CD4-positive, alpha-beta memory T cell (primary cell): ENCODE measurements at regions not wholly inside any gene's neighbourhood (a gene's known extent, or its start where the extent isn't known, plus 50 kb on each side); places are given as distances from the start of the nearest gene placed in this dataset.

Experiments used
- CTCF ChIA-PET: fragments of 350-600 bp; sonication (Branson Sonifier 250); formaldehyde crosslinking; loops from one replicate; lab custom pipeline; 2021; ENCODE audit warnings: inconsistent platforms; ENCODE audit not compliant: partially characterized antibody; lab: Charles Lee
- POLR2A ChIA-PET: fragments of 350-600 bp; sonication (Branson Sonifier 250); formaldehyde crosslinking; loops from one replicate; lab custom pipeline; 2021; ENCODE audit not compliant: partially characterized antibody; lab: Charles Lee
- DNase-seq, 5 donors: peaks; one replicate each; pipeline versions ENCODE4 v3.0.0 to v3.0.0-alpha.2; 2020 to 2022; ENCODE audit warnings: mixed read lengths in 1 of 5
- H3K27ac ChIP-seq: one replicate; pipeline ENCODE4 v1.7.0; 2013; ENCODE audit warnings: low read depth, low read length
- H3K27me3 ChIP-seq: 2 replicates; pipeline ENCODE4 v1.7.0; 2013; ENCODE audit warnings: mild to moderate bottlenecking, low read length, moderate library complexity; ENCODE audit not compliant: insufficient read depth
- H3K36me3 ChIP-seq: 2 replicates; pipeline ENCODE4 v1.7.0; 2013; ENCODE audit warnings: mild to moderate bottlenecking, low read length, moderate library complexity; ENCODE audit not compliant: insufficient read depth
- H3K4me1 ChIP-seq: 2 replicates; pipeline ENCODE4 v1.7.0; 2013; ENCODE audit warnings: mild to moderate bottlenecking, low read length, moderate library complexity; ENCODE audit not compliant: insufficient read depth
- H3K4me3 ChIP-seq, 2 donors: one replicate each; pipeline ENCODE4 v1.7.0; 2013; ENCODE audit warnings: low read length in 2 of 2, mild to moderate bottlenecking in 1 of 2
- H3K9me3 ChIP-seq, 2 donors: one replicate each; pipeline ENCODE4 v1.7.0; 2013; ENCODE audit warnings: low read length in 2 of 2, control low read depth in 1 of 2; ENCODE audit not compliant: control insufficient read depth in 1 of 2
- H3K27ac Mint-ChIP-seq, 7 donors: one replicate each; pipeline ENCODE4 v1.8.0; 2020 to 2021; ENCODE audit warnings: mixed read lengths in 7 of 7, mild to moderate bottlenecking in 6 of 7, inconsistent platforms in 3 of 7, moderate library complexity in 3 of 7
- H3K27me3 Mint-ChIP-seq, 2 donors: one replicate each; pipeline ENCODE4 v1.8.0; 2020 to 2021; ENCODE audit warnings: mixed read lengths in 2 of 2
- H3K36me3 Mint-ChIP-seq, 2 donors: one replicate each; pipeline ENCODE4 v1.8.0; 2020 to 2021; ENCODE audit warnings: mixed read lengths in 2 of 2, inconsistent platforms in 1 of 2, mild to moderate bottlenecking in 1 of 2
- H3K4me1 Mint-ChIP-seq, 4 donors: one replicate each; pipeline ENCODE4 v1.8.0; 2020 to 2021; ENCODE audit warnings: mixed read lengths in 4 of 4, mild to moderate bottlenecking in 1 of 4
- H3K4me3 Mint-ChIP-seq, 8 donors: one replicate each; pipeline ENCODE4 v1.8.0; 2020 to 2021; ENCODE audit warnings: mixed read lengths in 8 of 8, mild to moderate bottlenecking in 7 of 8, moderate library complexity in 6 of 8, inconsistent platforms in 3 of 8
- H3K9me3 Mint-ChIP-seq, 8 donors: one replicate each; pipeline ENCODE4 v1.8.0; 2020 to 2021; ENCODE audit warnings: mixed read lengths in 8 of 8, mild to moderate bottlenecking in 5 of 8, inconsistent platforms in 3 of 8, moderate library complexity in 1 of 8
- intact Hi-C: fragments of 100-400 bp; cut with micrococcal nuclease; formaldehyde crosslinking; loops from one replicate; pipeline ENCODE4 v1.15.1; 2023

DNA sequence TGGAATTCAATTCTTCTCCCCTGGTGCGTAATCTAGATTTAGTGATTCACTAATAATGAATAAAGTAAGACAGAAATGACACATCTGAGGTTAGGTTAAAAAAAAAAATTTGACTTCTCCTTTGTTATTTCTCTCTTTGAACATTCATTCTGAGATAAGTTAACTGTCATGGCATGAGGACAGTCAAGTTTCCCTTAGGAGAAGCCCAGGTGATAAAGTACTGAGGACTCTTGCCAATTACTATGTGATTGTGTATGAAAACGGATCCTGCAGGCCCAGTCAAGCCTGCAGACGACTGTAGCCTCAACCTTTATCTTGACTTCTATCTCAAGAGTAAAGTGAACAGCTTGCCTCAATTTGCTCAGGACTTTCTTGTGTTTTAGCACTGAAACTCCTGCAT is 293.2 kb downstream of the PRR32 start:
- Mint-ChIP-seq H3K4me1 (no peaks in the 10 kb centered on the region), H3K4me3 (no peak overlapping the region), H3K36me3 (no peaks in the 10 kb centered on the region), H3K27ac (no peak overlapping the region), H3K9me3 (peaks cover 0 to 16% (median 11%) of the 10 kb centered on the region in 8 donors), H3K27me3 (no peaks in the 10 kb centered on the region)
- intact Hi-C loops: no loop called here
- Histone ChIP-seq H3K27ac (no peak overlapping the region), H3K27me3 (no peaks in the 10 kb centered on the region), H3K4me1 (no peaks in the 10 kb centered on the region), H3K4me3 (no peak overlapping the region), H3K36me3 (no peaks in the 10 kb centered on the region), H3K9me3 (no peaks in the 10 kb centered on the region)
- ChIA-PET POLR2A (no interaction called here), CTCF (no interaction called here)
- no peak for DNase-seq

DNA sequence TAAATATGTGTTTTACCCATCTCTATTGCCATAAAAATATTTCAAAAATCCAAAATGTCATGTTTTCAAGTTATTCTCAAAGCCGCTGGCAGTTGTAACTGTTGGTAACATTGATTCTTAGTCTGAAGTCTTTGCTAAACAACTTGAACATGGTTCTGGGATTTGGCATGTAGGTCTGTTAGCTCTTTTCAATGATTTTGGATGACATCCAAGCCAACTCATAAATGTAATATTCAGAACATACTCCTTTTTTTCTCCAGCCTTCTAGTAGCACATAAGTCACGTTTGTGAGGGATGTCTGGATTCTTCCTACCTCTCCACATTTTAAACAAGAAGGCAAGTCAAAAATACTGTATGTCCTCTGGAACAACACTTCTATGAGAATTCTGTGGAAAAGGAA is 305.3 kb downstream of the PRR32 start:
- ChIA-PET POLR2A (no interaction called here), CTCF (no interaction called here)
- no peaks in the 10 kb centered on the region for H3K36me3 Mint-ChIP-seq

DNA sequence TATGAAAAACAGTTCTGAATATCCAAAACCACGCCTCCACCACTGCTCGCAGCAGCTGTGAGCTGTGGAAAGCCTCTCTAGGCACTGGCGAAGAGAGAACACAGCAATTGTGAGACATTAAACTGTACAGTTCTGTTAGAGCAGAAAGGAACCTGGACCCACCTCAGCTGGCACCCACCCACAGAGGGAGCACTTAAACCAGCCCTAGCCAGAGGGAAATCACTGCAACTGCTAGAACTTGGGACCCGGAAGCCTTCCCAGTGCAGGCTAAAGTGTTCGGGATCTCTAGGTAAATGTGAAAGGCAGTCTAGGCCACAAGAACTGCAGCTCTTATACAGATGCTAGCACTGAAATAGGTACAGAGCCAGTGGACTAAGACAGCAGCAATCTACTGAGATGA is 308.8 kb downstream of the PRR32 start:
- no peaks in the 10 kb centered on the region for H3K27me3 ChIP-seq
- Mint-ChIP-seq H3K27ac (no peak overlapping the region), H3K4me1 (no peaks in the 10 kb centered on the region), H3K27me3 (no peaks in the 10 kb centered on the region), H3K36me3 (no peaks in the 10 kb centered on the region), H3K4me3 (no peak overlapping the region), H3K9me3 (peaks cover 0 to 2% (median 0%) of the 10 kb centered on the region in 8 donors)
- DNase-seq: no peak
- ChIA-PET POLR2A (no interaction called here), CTCF (no interaction called here)
- H3K4me1 ChIP-seq: no peaks in the 10 kb centered on the region
- no peak overlapping the region for H3K4me3 ChIP-seq
- intact Hi-C loops: no loop called here
- no peaks in the 10 kb centered on the region for H3K36me3 ChIP-seq
- H3K27ac ChIP-seq: no peak overlapping the region
- H3K9me3 ChIP-seq: no peaks in the 10 kb centered on the region

More for the DNA sequence above, 305.3 kb downstream of the PRR32 start:
- Histone ChIP-seq H3K9me3 (no peaks in the 10 kb centered on the region), H3K4me1 (no peaks in the 10 kb centered on the region), H3K36me3 (no peaks in the 10 kb centered on the region), H3K4me3 (no peak overlapping the region), H3K27ac (no peak overlapping the region), H3K27me3 (no peaks in the 10 kb centered on the region)
- no peak for DNase-seq
- Mint-ChIP-seq H3K27me3 (no peaks in the 10 kb centered on the region), H3K9me3 (peaks cover 0 to 3% (median under 1%) of the 10 kb centered on the region in 8 donors), H3K4me1 (no peaks in the 10 kb centered on the region), H3K4me3 (no peak overlapping the region), H3K27ac (no peak overlapping the region)
- intact Hi-C loops: no loop called here

DNA sequence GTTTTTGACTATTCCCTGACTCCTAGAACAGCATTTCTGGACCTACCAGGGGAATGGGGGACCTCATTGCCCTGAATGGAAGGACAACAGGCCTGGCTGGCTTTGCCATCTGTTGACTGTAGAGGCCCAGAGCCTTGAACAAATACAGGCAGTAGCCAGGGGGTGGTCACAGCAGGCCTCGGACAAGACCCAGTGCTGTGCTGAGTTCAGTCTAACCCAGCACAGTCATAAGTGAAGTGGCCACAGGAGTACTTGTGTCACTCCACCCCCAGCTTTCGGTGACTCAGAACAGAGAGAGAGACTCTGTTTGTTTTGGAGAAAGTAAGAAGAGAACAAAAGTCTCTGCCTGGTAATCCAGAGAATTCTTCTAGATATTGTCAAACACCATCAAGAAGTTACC is 310.0 kb downstream of the PRR32 start:
- Histone ChIP-seq H3K36me3 (no peaks in the 10 kb centered on the region), H3K27me3 (no peaks in the 10 kb centered on the region), H3K9me3 (no peaks in the 10 kb centered on the region), H3K27ac (no peak overlapping the region), H3K4me1 (no peaks in the 10 kb centered on the region), H3K4me3 (no peak overlapping the region)
- DNase-seq: no peak
- Mint-ChIP-seq H3K9me3 (peaks cover 0 to 2% (median 0%) of the 10 kb centered on the region in 8 donors), H3K4me1 (no peaks in the 10 kb centered on the region), H3K27ac (no peak overlapping the region), H3K4me3 (no peak overlapping the region), H3K27me3 (no peaks in the 10 kb centered on the region), H3K36me3 (no peaks in the 10 kb centered on the region)
- CTCF ChIA-PET: no interaction called here
- POLR2A ChIA-PET: no interaction called here
- intact Hi-C loops: no loop called here

DNA sequence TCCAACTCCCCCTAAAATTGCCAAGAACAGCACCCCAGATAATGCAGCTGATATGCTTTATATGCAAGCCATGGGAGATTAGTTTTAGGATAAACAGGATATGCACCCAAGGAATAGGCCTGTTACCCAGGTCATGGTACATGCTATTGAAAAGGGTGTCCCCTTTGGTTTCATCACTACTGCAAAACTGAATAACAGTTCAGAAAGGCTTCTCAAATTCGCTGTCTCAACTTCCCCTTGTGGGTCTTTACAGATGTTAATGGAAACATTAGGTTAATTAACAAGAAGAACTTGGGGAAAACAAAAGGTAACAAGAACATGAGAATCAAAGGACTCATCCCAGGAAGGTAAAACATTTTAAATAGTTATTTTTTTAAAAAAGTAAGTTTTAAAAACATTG is 318.7 kb downstream of the PRR32 start:
- CTCF ChIA-PET: no interaction called here
- DNase-seq: no peak

DNA sequence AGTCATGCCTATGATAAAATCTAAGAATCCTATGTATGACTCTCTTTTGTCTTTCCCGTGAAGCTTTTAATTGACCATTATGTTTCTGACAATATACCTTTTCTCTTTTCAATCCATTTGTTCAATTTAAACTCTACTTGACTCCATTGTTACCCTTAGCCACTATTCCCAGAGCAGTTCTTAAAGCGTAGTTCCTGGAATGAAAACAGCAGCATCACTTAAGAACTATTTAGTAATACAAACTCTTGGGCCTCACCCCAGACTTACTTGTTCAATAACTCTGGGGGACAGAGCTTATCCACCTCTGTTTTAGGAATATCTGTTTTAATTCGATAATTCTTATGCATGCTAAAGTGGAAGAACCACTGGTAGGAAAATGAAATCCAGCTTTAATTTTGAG is 358.4 kb downstream of the PRR32 start:
- H3K27me3 ChIP-seq: no peaks in the 10 kb centered on the region
- no peak for DNase-seq
- H3K4me3 Mint-ChIP-seq: no peak overlapping the region
- POLR2A ChIA-PET: no interaction called here
- no peak overlapping the region for H3K27ac ChIP-seq
- intact Hi-C loops: no loop called here
- no peak overlapping the region for H3K27ac Mint-ChIP-seq
- H3K36me3 Mint-ChIP-seq: no peaks in the 10 kb centered on the region
- no peaks in the 10 kb centered on the region for H3K4me1 Mint-ChIP-seq
- H3K4me1 ChIP-seq: no peaks in the 10 kb centered on the region
- H3K27me3 Mint-ChIP-seq: no peaks in the 10 kb centered on the region
- no peak overlapping the region for H3K4me3 ChIP-seq
- CTCF ChIA-PET: no interaction called here
- H3K9me3 ChIP-seq: no peaks in the 10 kb centered on the region
- peaks cover 0 to 2% (median 0%) of the 10 kb centered on the region in 8 donors for H3K9me3 Mint-ChIP-seq
- H3K36me3 ChIP-seq: no peaks in the 10 kb centered on the region

More for the DNA sequence above, 318.7 kb downstream of the PRR32 start:
- Mint-ChIP-seq H3K4me3 (no peak overlapping the region), H3K27me3 (no peaks in the 10 kb centered on the region), H3K9me3 (peaks cover 0 to 9% (median 3%) of the 10 kb centered on the region in 8 donors), H3K27ac (no peak overlapping the region), H3K36me3 (no peaks in the 10 kb centered on the region), H3K4me1 (no peaks in the 10 kb centered on the region)
- Histone ChIP-seq H3K27ac (no peak overlapping the region), H3K9me3 (no peaks in the 10 kb centered on the region), H3K4me1 (no peaks in the 10 kb centered on the region), H3K27me3 (no peaks in the 10 kb centered on the region), H3K4me3 (no peak overlapping the region), H3K36me3 (no peaks in the 10 kb centered on the region)
- POLR2A ChIA-PET: no interaction called here
- intact Hi-C loops: no loop called here

DNA sequence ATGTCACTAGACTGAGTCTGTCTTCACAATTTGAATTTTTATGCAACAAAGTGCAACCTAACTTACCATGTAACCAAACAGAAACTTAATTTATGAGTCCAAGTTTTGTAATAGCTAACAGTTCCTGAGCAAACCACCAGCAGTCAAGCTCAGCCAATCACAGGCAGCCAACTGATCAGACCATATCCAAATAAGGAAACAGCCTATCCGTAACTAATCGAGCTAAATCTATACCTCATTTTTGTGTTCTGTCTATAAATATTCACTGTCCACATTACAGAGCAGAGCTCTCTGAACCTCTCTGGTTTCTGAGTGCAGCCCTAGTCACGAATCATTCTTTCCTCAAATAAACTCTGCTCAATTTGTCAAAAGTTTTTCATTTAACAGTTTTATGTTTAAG is 367.6 kb downstream of the PRR32 start:
- H3K36me3 ChIP-seq: no peaks in the 10 kb centered on the region
- no peak for DNase-seq
- H3K27ac ChIP-seq: no peak overlapping the region
- POLR2A ChIA-PET: no interaction called here
- intact Hi-C loops: no loop called here
- H3K4me3 ChIP-seq: no peak overlapping the region
- no peaks in the 10 kb centered on the region for H3K9me3 Mint-ChIP-seq
- H3K36me3 Mint-ChIP-seq: no peaks in the 10 kb centered on the region
- H3K4me3 Mint-ChIP-seq: no peak overlapping the region
- no peak overlapping the region for H3K27ac Mint-ChIP-seq
- H3K9me3 ChIP-seq: no peaks in the 10 kb centered on the region
- CTCF ChIA-PET: no interaction called here
- H3K27me3 Mint-ChIP-seq: no peaks in the 10 kb centered on the region
- no peaks in the 10 kb centered on the region for H3K4me1 ChIP-seq
- H3K27me3 ChIP-seq: no peaks in the 10 kb centered on the region
- H3K4me1 Mint-ChIP-seq: no peaks in the 10 kb centered on the region

DNA sequence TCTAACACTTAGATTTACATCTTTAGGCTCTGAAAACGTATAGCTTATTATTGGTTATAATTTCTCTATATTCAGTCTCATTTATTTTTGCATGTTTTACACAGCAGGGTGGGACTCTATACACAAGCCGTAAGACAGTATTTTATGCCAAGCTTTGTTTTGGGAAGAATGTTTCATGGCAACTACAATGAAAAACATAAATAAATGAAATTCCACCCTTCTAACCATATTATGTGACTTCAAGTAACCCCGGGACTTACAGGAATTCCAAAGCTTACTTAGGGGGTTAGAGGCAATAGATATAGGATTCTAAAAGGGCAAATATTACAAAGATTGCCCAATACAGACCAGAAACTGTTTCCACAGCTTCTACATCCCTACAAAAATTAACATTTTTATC is 370.9 kb downstream of the PRR32 start:
- POLR2A ChIA-PET: no interaction called here
- Histone ChIP-seq H3K9me3 (no peaks in the 10 kb centered on the region), H3K27ac (no peak overlapping the region), H3K4me3 (no peak overlapping the region), H3K27me3 (no peaks in the 10 kb centered on the region), H3K36me3 (no peaks in the 10 kb centered on the region), H3K4me1 (no peaks in the 10 kb centered on the region)
- H3K27me3 Mint-ChIP-seq: no peaks in the 10 kb centered on the region
- no peaks in the 10 kb centered on the region for H3K4me1 Mint-ChIP-seq
- CTCF ChIA-PET: no interaction called here
- no peaks in the 10 kb centered on the region for H3K36me3 Mint-ChIP-seq
- H3K9me3 Mint-ChIP-seq: no peaks in the 10 kb centered on the region
- H3K27ac Mint-ChIP-seq: no peak overlapping the region
- no peak overlapping the region for H3K4me3 Mint-ChIP-seq
- no peak for DNase-seq
- intact Hi-C loops: no loop called here
